ENCODE measurements at regions not wholly inside any gene's neighbourhood (a gene's known extent, or its start where the extent isn't known, plus 50 kb on each side); places are given as distances from the start of the nearest gene placed in this dataset.

GRCh38 chr12:125435871-125436270 is 370.6 kb downstream of the AACS start:
- TF ChIP-seq GATA3 (IDR thresholded peaks at IDR 0.05; ENCODE audit: low read depth, low read length): no peak
- no peak for TF ChIP-seq GATA2 (IDR thresholded peaks at IDR 0.05; ENCODE audit: low read depth, low read length)

Data from SH-SY5Y (cell line).